OCI-LY3 (cell line): ENCODE measurements at regions not wholly inside any gene's neighbourhood (a gene's known extent, or its start where the extent isn't known, plus 50 kb on each side); places are given as distances from the start of the nearest gene placed in this dataset.
"Not testable (repeated sequence)": the region's sequence is repeated elsewhere in the genome, so short reads cannot be mapped to it uniquely, and the experiment has no call there.

Source experiments
- H2AFZ ChIP-seq: fragments of 200-600, 300-600 bp; shearing (Covaris generic); 2 replicates; pipeline ENCODE4 v1.6.0; 2014; ENCODE audit warnings: antibody characterized with exemption, low read depth, low read length
- H3K27ac ChIP-seq: fragments of 200-600, 300-600 bp; sonication (generic); 2 replicates; pipeline ENCODE4 v1.5.1; 2014; ENCODE audit warnings: mild to moderate bottlenecking, low read length, moderate library complexity, mixed read lengths
- H3K27me3 ChIP-seq: fragments of 200-600, 300-600 bp; sonication (generic); 2 replicates; pipeline ENCODE4 v1.6.1; 2014; ENCODE audit warnings: low read depth, low read length, mixed read lengths
- H3K36me3 ChIP-seq: fragments of 200-600, 300-600 bp; sonication (generic); replicated peaks from 2 replicates; pipeline ENCODE3; 2014; ENCODE audit warnings: low read depth, low read length, mixed read lengths
- H3K4me1 ChIP-seq: fragments of 300-600, 200-600 bp; sonication (generic); 2 replicates; pipeline ENCODE4 v1.6.1; 2014; ENCODE audit warnings: low read length, mixed read lengths
- H3K4me2 ChIP-seq: fragments of 200-600, 300-600 bp; sonication (generic); 2 replicates; pipeline ENCODE4 v1.6.1; 2014; ENCODE audit warnings: low read length, mixed read lengths
- H3K4me3 ChIP-seq: fragments of 300-600, 200-600 bp; sonication (generic); 2 replicates; pipeline ENCODE4 v1.5.1; 2014; ENCODE audit warnings: antibody characterized with exemption, mild to moderate bottlenecking, low read length, moderate library complexity
- H3K79me2 ChIP-seq: fragments of 300-600, 200-600 bp; shearing (Covaris generic); 2 replicates; pipeline ENCODE4 v1.6.1; 2014; ENCODE audit warnings: mild to moderate bottlenecking, low read length, mixed read lengths
- H3K9ac ChIP-seq: fragments of 300-600, 200-600 bp; shearing (Covaris generic); 2 replicates; pipeline ENCODE4 v1.6.0; 2014; ENCODE audit warnings: mild to moderate bottlenecking, low read length, moderate library complexity
- H3K9me3 ChIP-seq: fragments of 200-600, 300-600 bp; shearing (Covaris generic); 2 replicates; pipeline ENCODE4 v1.6.1; 2014; ENCODE audit warnings: low read length, mixed read lengths; ENCODE audit not compliant: insufficient read depth
- H4K20me1 ChIP-seq: fragments of 200-600, 300-600 bp; sonication (generic); 2 replicates; pipeline ENCODE4 v1.6.1; 2016; ENCODE audit warnings: low read length, mixed read lengths; ENCODE audit not compliant: insufficient read depth
- EZH2phosphoT487 ChIP-seq: fragments of 200-600 bp; shearing (Covaris generic); IDR thresholded peaks from 2 replicates; pipeline ENCODE4 v1.6.1; 2018; ENCODE audit warnings: antibody characterized with exemption, mixed run types, low read depth
- TF ChIP-seq, protein P1 (sequence below): fragments of 200-600, 300-600 bp; sonication (generic); IDR thresholded peaks from 2 replicates; pipeline ENCODE4 v1.5.1; 2014; ENCODE audit warnings: antibody characterized with exemption, low read length, low read depth

DNA sequence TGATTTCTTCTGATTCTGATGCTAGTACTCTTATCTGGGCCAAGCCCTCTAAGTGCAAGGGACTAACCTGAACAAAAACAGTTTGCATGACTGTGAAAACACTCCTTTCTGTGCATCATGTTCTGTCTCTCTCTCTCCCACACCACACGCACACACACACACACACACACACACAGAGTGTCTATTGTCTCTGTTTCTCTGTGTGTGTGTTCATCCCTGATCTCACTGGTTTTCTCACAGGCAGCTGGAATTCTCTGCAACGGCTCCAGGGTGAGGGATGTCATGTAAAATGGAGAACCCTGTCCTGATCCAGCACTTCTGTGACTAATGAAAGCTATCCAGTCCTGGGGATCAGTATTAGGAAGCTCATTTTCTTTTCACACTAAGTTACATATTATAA, 453.1 kb upstream of the RGMB start:
- H3K4me3 ChIP-seq: no peak overlapping the region

DNA sequence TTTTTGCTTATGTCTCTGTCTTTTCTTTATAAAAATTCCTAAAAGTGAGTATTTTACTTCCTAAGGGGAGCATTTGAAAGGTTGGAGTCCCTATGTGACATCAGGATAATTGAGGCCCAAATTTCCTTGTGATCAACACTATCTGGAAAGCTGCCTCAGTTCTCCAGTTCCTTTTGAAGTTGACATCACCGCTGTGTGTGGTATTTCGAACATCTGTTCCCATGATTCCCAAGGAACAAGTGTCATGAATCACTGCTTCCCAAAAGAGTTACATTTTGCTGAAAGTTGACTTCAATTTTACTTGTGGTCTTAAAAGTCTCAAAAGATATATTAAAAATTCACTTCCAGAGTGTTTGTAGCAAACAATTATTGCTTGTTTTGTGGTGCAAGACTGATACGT, 452.1 kb upstream of the RGMB start:
- Histone ChIP-seq H3K9me3 (no peaks in the 10 kb centered on the region), H3K36me3 (no peaks in the 10 kb centered on the region), H2AFZ (no peak overlapping the region), H3K4me2 (no peak overlapping the region), H3K79me2 (no peaks in the 10 kb centered on the region), H4K20me1 (no peaks in the 10 kb centered on the region), H3K27ac (no peak overlapping the region), H3K27me3 (no peaks in the 10 kb centered on the region), H3K4me1 (no peaks in the 10 kb centered on the region), H3K9ac (no peak overlapping the region), H3K4me3 (no peak overlapping the region)
- TF ChIP-seq EZH2phosphoT487: no peak
- TF ChIP-seq, protein P1, sequence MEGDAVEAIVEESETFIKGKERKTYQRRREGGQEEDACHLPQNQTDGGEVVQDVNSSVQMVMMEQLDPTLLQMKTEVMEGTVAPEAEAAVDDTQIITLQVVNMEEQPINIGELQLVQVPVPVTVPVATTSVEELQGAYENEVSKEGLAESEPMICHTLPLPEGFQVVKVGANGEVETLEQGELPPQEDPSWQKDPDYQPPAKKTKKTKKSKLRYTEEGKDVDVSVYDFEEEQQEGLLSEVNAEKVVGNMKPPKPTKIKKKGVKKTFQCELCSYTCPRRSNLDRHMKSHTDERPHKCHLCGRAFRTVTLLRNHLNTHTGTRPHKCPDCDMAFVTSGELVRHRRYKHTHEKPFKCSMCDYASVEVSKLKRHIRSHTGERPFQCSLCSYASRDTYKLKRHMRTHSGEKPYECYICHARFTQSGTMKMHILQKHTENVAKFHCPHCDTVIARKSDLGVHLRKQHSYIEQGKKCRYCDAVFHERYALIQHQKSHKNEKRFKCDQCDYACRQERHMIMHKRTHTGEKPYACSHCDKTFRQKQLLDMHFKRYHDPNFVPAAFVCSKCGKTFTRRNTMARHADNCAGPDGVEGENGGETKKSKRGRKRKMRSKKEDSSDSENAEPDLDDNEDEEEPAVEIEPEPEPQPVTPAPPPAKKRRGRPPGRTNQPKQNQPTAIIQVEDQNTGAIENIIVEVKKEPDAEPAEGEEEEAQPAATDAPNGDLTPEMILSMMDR: no peak

More for the DNA sequence above, 453.1 kb upstream of the RGMB start:
- Histone ChIP-seq H3K4me2 (no peak overlapping the region), H3K9me3 (no peaks in the 10 kb centered on the region), H3K36me3 (no peaks in the 10 kb centered on the region), H3K4me1 (no peaks in the 10 kb centered on the region), H3K27me3 (no peaks in the 10 kb centered on the region), H2AFZ (no peak overlapping the region), H4K20me1 (no peaks in the 10 kb centered on the region), H3K27ac (no peak overlapping the region), H3K9ac (no peak overlapping the region), H3K79me2 (no peaks in the 10 kb centered on the region)
- TF ChIP-seq, protein P1: no peak
- no peak for TF ChIP-seq EZH2phosphoT487

DNA sequence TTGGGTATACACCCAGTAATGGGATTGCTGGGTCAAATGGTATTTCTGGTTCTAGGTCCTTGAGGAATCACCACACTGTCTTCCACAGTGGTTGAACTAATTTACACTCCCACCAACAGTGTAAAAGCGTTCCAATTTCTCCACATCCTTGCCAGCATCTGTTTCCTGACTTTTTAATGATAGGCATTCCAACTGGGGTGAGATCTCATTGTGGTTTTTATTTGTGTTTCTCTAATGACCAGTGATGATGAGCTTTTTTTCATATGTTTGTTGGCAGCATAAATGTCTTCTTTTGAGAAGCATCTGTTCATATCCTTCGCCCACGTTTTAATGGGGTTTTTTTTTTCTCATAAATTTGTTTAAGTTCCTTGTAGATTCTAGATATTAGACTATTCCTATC, 448.3 kb upstream of the RGMB start:
- not testable (repeated sequence) for H3K27me3 ChIP-seq, H3K4me1 ChIP-seq, H4K20me1 ChIP-seq, H3K79me2 ChIP-seq, H3K27ac ChIP-seq, H3K4me2 ChIP-seq, H3K9ac ChIP-seq, H3K36me3 ChIP-seq, H2AFZ ChIP-seq, H3K4me3 ChIP-seq, H3K9me3 ChIP-seq

DNA sequence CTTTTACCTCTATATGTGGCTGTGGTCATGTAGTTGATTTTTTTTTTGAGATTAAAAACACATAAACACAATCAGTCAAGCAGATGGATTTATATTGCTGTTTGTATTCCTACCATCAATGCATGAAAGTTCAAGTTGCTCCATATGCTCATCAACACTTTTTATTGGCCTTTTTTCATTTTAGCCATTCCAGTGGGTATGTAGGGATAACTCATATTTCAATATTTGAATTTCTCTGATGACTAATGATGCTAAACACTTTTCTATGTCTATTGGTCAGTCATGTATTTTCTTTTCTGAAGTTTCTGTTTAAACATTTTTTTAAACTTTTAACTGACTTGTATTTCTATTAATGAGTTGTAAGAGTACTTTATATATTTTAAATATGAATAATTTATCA, 445.4 kb upstream of the RGMB start:
- no peaks in the 10 kb centered on the region for H3K9me3 ChIP-seq

More for the DNA sequence above, 445.4 kb upstream of the RGMB start:
- H4K20me1 ChIP-seq: no peaks in the 10 kb centered on the region
- H3K27me3 ChIP-seq: no peaks in the 10 kb centered on the region
- no peak overlapping the region for H2AFZ ChIP-seq
- H3K4me2 ChIP-seq: no peak overlapping the region
- H3K4me1 ChIP-seq: no peaks in the 10 kb centered on the region
- H3K9ac ChIP-seq: no peak overlapping the region
- H3K4me3 ChIP-seq: no peak overlapping the region
- H3K27ac ChIP-seq: no peak overlapping the region
- no peaks in the 10 kb centered on the region for H3K36me3 ChIP-seq
- TF ChIP-seq, protein P1: no peak
- TF ChIP-seq EZH2phosphoT487: no peak
- H3K79me2 ChIP-seq: no peaks in the 10 kb centered on the region
